K562 (cell line): ENCODE measurements at regions not wholly inside any gene's neighbourhood (a gene's known extent, or its start where the extent isn't known, plus 50 kb on each side); places are given as distances from the start of the nearest gene placed in this dataset.

Source experiments
- ATAC-seq: fragments of 200-7000 bp; cut with Tn5 transposase; 3 replicates; pipeline ENCODE4 v1.9.1; 2020; ENCODE audit warnings: moderate library complexity
- BruUV-seq: library from RNA; stranded (reverse); fragments of 400-500 nt; replicated peaks from 2 replicates; lab custom pipeline; 2021; lab: Mats Ljungman, UMichigan
- CTCF ChIA-PET: fragments of 300-600 bp; formaldehyde crosslinking; extraction: SDS; loops from one replicate; lab custom pipeline; 2021; ENCODE audit warnings: low intra/inter-chr PET ratio; lab: Yijun Ruan, JAX
- POLR2A ChIA-PET: fragments of 300-600, 350-650 bp; sonication (Branson Sonifier 250); formaldehyde crosslinking; extraction: SDS; loops from one replicate; lab custom pipeline; 2021; ENCODE audit warnings: antibody characterized with exemption, inconsistent platforms; lab: Yijun Ruan, JAX
- DNase-seq, 4 experiments: peaks; one replicate each; pipeline versions ENCODE4 v3.0.0 to v3.0.0-alpha.2; 2011 to 2018; ENCODE audit warnings: low spot score in 3 of 4, mixed read lengths in 3 of 4; ENCODE audit errors: extremely low read depth in 1 of 4
- FAIRE-seq: peaks from 2 replicates; lab custom pipeline; 2011; peaks lifted over from hg19 to GRCh38; lab: Jason Lieb, UNC
- H2AFZ ChIP-seq: 2 replicates; pipeline ENCODE4 v1.6.0; 2011; ENCODE audit warnings: low read depth, low read length, control low read depth, inconsistent platforms
- H3K27ac ChIP-seq: fragments of 200-600 bp; 3 replicates; pipeline ENCODE4 v1.8.0; 2011; ENCODE audit warnings: low read depth, mild to moderate bottlenecking, control low read depth, inconsistent platforms, low read length, moderate library complexity, mixed read lengths; ENCODE audit errors: extremely low read depth
- H3K27me3 ChIP-seq, 2 experiments: fragments of 300-600 bp in 1 of 2; 2 replicates in 1 of 2; 3 replicates in 1 of 2; pipeline versions ENCODE4 v1.6.0 to v1.8.0; 2011; ENCODE audit warnings: inconsistent platforms in 2 of 2, low read length in 2 of 2, mild to moderate bottlenecking in 1 of 2, mixed read lengths in 1 of 2, moderate library complexity in 1 of 2; ENCODE audit not compliant: control insufficient read depth in 2 of 2, insufficient read depth in 2 of 2
- H3K36me3 ChIP-seq: fragments of 300-600 bp; 3 replicates; pipeline ENCODE4 v1.8.0; 2011; ENCODE audit warnings: mild to moderate bottlenecking, low read length, inconsistent platforms; ENCODE audit not compliant: control insufficient read depth, insufficient read depth
- H3K4me1 ChIP-seq, 2 experiments: fragments of 200-600 bp in 1 of 2; replicated peaks in 1 of 2; 2 replicates in 1 of 2; 3 replicates in 1 of 2; pipeline versions ENCODE4 v1.5.1 to v1.8.0; 2011; ENCODE audit warnings: inconsistent platforms in 2 of 2, low read length in 2 of 2, mild to moderate bottlenecking in 1 of 2, mixed read lengths in 1 of 2, moderate library complexity in 1 of 2; ENCODE audit not compliant: control insufficient read depth in 2 of 2, insufficient read depth in 2 of 2
- H3K4me2 ChIP-seq: 2 replicates; pipeline ENCODE4 v1.6.1; 2011; ENCODE audit warnings: low read length, control low read depth, inconsistent platforms, mixed read lengths; ENCODE audit not compliant: insufficient read depth
- H3K4me3 ChIP-seq: fragments of 200-600 bp; sonication (generic), shearing (Covaris generic); 2 replicates; pipeline ENCODE4 v1.5.1; 2016; ENCODE audit warnings: control low read depth, inconsistent platforms
- H3K79me2 ChIP-seq: fragments of 200-600 bp; 3 replicates; pipeline ENCODE4 v1.8.0; 2011; ENCODE audit warnings: low read length, inconsistent platforms; ENCODE audit not compliant: control insufficient read depth, insufficient read depth
- H3K9ac ChIP-seq, 2 experiments: 2 replicates each; pipeline versions ENCODE4 v1.6.0 to v1.6.1; 2011; ENCODE audit warnings: low read depth in 2 of 2, low read length in 2 of 2, control low read depth in 1 of 2, inconsistent platforms in 1 of 2, mild to moderate bottlenecking in 1 of 2, mixed read lengths in 1 of 2; ENCODE audit not compliant: insufficient read depth in 1 of 2
- H3K9me1 ChIP-seq: one replicate; pipeline ENCODE4 v1.6.0; 2011; ENCODE audit warnings: inconsistent platforms, mild to moderate bottlenecking, low read length, moderate library complexity; ENCODE audit not compliant: control insufficient read depth, insufficient read depth
- H3K9me3 ChIP-seq: replicated peaks from 2 replicates; pipeline ENCODE4 v1.5.1; 2011; ENCODE audit warnings: low read depth, low read length, inconsistent platforms; ENCODE audit not compliant: control insufficient read depth, insufficient read depth
- H4K20me1 ChIP-seq: replicated peaks from 2 replicates; pipeline ENCODE4 v1.6.1; 2011; ENCODE audit warnings: low read length, inconsistent platforms, mixed read lengths; ENCODE audit not compliant: control insufficient read depth, insufficient read depth
- E2F5 ChIP-seq: sonication (generic); formaldehyde crosslinking; IDR thresholded peaks from 2 replicates; pipeline ENCODE4 v1.8.0; 2022; ENCODE audit warnings: mild to moderate bottlenecking, missing genetic modification reagents
- ESRRB ChIP-seq: fragments of 250-450 bp; sonication (Bioruptor Pico); IDR thresholded peaks from 2 replicates; pipeline ENCODE4 v1.5.0; 2020; ENCODE audit warnings: mild to moderate bottlenecking, moderate library complexity, borderline replicate concordance
- HCFC1 ChIP-seq: IDR thresholded peaks from 2 replicates; pipeline ENCODE4 v1.6.1; 2012; ENCODE audit warnings: low read depth, low read length, improper control_type of control experiment
- NFYB ChIP-seq: IDR thresholded peaks from 2 replicates; pipeline ENCODE4 v1.6.1; 2011; ENCODE audit warnings: mild to moderate bottlenecking, moderate library complexity; ENCODE audit not compliant: insufficient read length; ENCODE audit errors: extremely low read depth
- NR2F6 ChIP-seq: fragments of 450-650 bp; formaldehyde crosslinking; IDR thresholded peaks from 2 replicates; pipeline ENCODE4 v1.4.0; 2020; ENCODE audit warnings: mild to moderate bottlenecking
- NUFIP1 ChIP-seq: fragments of 450-650 bp; IDR thresholded peaks from 2 replicates; pipeline ENCODE4 v1.6.1; 2018; ENCODE audit not compliant: partially characterized antibody
- RUNX1 ChIP-seq: sonication (generic); IDR thresholded peaks from 2 replicates; pipeline ENCODE4 v1.6.1; 2016; ENCODE audit warnings: antibody characterized with exemption, low read depth
- SAP30 ChIP-seq: fragments of 200-600 bp; sonication (generic); IDR thresholded peaks from 2 replicates; pipeline ENCODE4 v1.6.1; 2012; ENCODE audit warnings: borderline replicate concordance, low read depth, mild to moderate bottlenecking, moderate library complexity, low read length, control low read depth, inconsistent platforms; ENCODE audit not compliant: insufficient read depth, poor library complexity, severe bottlenecking
- ZBTB26 ChIP-seq: fragments of 450-650 bp; formaldehyde crosslinking; IDR thresholded peaks from 2 replicates; pipeline ENCODE4 v1.4.0; 2022; ENCODE audit warnings: missing genetic modification characterization
- ZBTB43 ChIP-seq: sonication (generic); formaldehyde crosslinking; IDR thresholded peaks from 2 replicates; pipeline ENCODE4 v1.8.0; 2023; ENCODE audit warnings: mild to moderate bottlenecking, missing genetic modification reagents
- ZNF253 ChIP-seq: fragments of 250-450 bp; sonication (Bioruptor Pico); conservative IDR thresholded peaks from 2 replicates; pipeline ENCODE4 v1.6.1; 2021; ENCODE audit warnings: mild to moderate bottlenecking
- ZNF436 ChIP-seq: fragments of 250-450, 450-650 bp; sonication (Bioruptor Pico); formaldehyde crosslinking; IDR thresholded peaks from 2 replicates; pipeline ENCODE4 v1.7.0; 2020; ENCODE audit warnings: mild to moderate bottlenecking
- ZNF507 ChIP-seq: conservative IDR thresholded peaks from 2 replicates; pipeline ENCODE4 v1.6.1; 2017; ENCODE audit warnings: missing genetic modification characterization, missing compliant biosample characterization
- WGBS: fragments of 100-300 bp; shearing (Covaris generic); methylation state at CpG from one replicate; pipeline ENCODE4 v1.1.6; 2016; ENCODE audit warnings: low coverage, mixed read lengths; ENCODE audit not compliant: insufficient coverage; ENCODE audit errors: missing lambda C conversion rate; 5-methylcytosine and 5-hydroxymethylcytosine counted together
- in situ Hi-C: fragments of 300-500 bp; cut with MboI; formaldehyde crosslinking; loops from 4 replicates; pipeline ENCODE4 v1.15.0; 2018; ENCODE audit warnings: inconsistent platforms, mixed read lengths
- intact Hi-C: fragments of 100-400 bp; cut with micrococcal nuclease; formaldehyde crosslinking; loops from 2 replicates; pipeline ENCODE4 v1.14.2; 2022

- no peak for TF ChIP-seq SAP30
Observed at GRCh38 chr10:58094985-58095718, 172.5 kb downstream of the IPMK start (continued).

- no peak overlapping the region for H3K27ac ChIP-seq
- POLR2A ChIA-PET: no interaction called here
- no peak overlapping the region for H3K4me3 ChIP-seq
- H3K9ac ChIP-seq: no peak overlapping the region
- 3% methylated on average over 3 of the region's 3 CpGs for WGBS
- H3K9me1 ChIP-seq: no peaks in the 10 kb centered on the region
- no peaks in the 10 kb centered on the region for H3K9me3 ChIP-seq
- intact Hi-C loops: no loop called here
- H3K36me3 ChIP-seq: no peaks in the 10 kb centered on the region
- no peaks in the 10 kb centered on the region; a peak in 1 of 5 replicates for H3K4me1 ChIP-seq
- no peak for ATAC-seq
- H3K79me2 ChIP-seq: no peaks in the 10 kb centered on the region
- DNase-seq: no peak
- H4K20me1 ChIP-seq: no peaks in the 10 kb centered on the region
- CTCF ChIA-PET: no interaction called here
- H2AFZ ChIP-seq: no peak overlapping the region
- no peak for FAIRE-seq
- H3K4me2 ChIP-seq: no peak overlapping the region
- in situ Hi-C loops: no loop called here
- no TSS peak for BruUV-seq
- H3K27me3 ChIP-seq: no peaks in the 10 kb centered on the region
- TF ChIP-seq ZNF253 (no peak), ESRRB (CRISPR knock-in tag) (no peak), HCFC1 (no peak), ZNF507 (tag) (no peak), NUFIP1 (no peak), ZNF436 (CRISPR knock-in tag) (no peak), NFYB (no peak), NR2F6 (CRISPR knock-in tag) (no peak), RUNX1 (no peak), ZBTB26 (no peak), E2F5 (CRISPR knock-in tag) (no peak), ZBTB43 (no peak)
Observed at GRCh38 chr10:58091886-58092285, 175.8 kb downstream of the IPMK start.
